ENCODE measurements at regions not wholly inside any gene's neighbourhood (a gene's known extent, or its start where the extent isn't known, plus 50 kb on each side); places are given as distances from the start of the nearest gene placed in this dataset.
"Not testable (repeated sequence)": the region's sequence is repeated elsewhere in the genome, so short reads cannot be mapped to it uniquely, and the experiment has no call there.

DNA sequence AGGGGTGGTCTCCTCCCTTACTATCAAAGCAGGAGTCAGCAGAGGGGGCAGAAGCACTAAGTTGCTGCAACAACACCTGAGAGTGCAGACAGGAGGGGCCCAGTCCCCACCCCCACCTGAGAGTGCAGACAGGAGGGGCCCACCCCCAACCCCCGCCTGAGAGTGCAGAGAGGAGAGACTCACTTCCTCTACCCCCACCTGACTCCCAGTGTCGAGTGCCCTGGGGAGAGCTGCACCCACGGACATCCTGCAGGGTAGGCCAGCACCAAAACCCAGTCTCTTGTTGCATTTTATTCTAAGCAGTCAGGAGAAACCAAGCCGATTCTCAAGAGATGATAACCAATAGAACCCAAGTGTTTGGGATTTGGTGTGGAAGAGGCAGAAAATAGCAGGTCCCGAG, 78.4 kb downstream of the NAPG start:
- TF ChIP-seq POLR2A (IDR thresholded peaks at IDR 0.05) = no peak
- H3K4me1 ChIP-seq = no peaks in the 10 kb centered on the region
- H3K36me3 ChIP-seq = no peaks in the 10 kb centered on the region
- in situ Hi-C loops (cut with MboI; ENCODE audit: low pct_ligation_motif_present in 1 of 4, low pct_unique_long_range_greater_than_20kb in 1 of 4, low sequenced_read_pairs in 3 of 4) (loop anchor here in 3 of 4 donors (10.0 to 25.0 kb wide), 3 partner anchors 1608 to 1633 kb away; no protein-coding TSS in a partner anchor), intact Hi-C loops (cut with DNase I; ENCODE audit: low total_unique reads) (no loop called here)
- no peak for DNase-seq
- no peaks in the 10 kb centered on the region for H3K9me3 ChIP-seq
- no peaks in the 10 kb centered on the region for H3K27me3 ChIP-seq
- 77 to 82% methylated on average over 2 to 5 of the region's 5 CpGs for WGBS, 2 donors (ENCODE audit: low coverage in 1 of 2)
- H3K27ac ChIP-seq = no peak overlapping the region
- no peak overlapping the region for H3K4me3 ChIP-seq

DNA sequence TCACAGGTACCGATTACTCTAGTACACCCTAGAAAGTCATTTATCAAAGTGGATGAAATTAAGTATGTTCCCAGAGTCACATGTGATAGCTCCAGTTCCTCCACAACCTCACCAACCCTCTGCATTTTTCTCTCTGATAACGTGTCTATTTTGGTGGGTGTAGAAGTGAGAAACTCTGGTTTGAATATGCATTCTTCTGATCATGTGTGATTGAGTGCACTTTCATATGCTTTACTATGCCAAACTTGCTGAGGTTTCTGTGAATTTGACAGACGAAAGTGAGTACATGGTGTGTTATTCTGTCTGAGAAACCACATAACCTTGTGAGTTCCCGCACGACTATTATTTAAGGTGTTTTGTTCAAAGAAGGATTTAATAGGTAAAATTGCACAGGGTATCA, 81.1 kb downstream of the NAPG start:
- in situ Hi-C loops (cut with MboI; ENCODE audit: low pct_ligation_motif_present in 1 of 4, low pct_unique_long_range_greater_than_20kb in 1 of 4, low sequenced_read_pairs in 3 of 4) = loop anchor here (5.0 to 25.0 kb wide), 4 partner anchors 1605 to 1630 kb away; no protein-coding TSS in a partner anchor
- 62 to 71% methylated on average over 1 to 5 of the region's 5 CpGs for WGBS, 2 donors (ENCODE audit: low coverage in 1 of 2)
- H3K27ac ChIP-seq; H3K4me3 ChIP-seq; H3K9me3 ChIP-seq; H3K36me3 ChIP-seq; H3K27me3 ChIP-seq; DNase-seq; intact Hi-C loops (cut with DNase I; ENCODE audit: low total_unique reads); H3K4me1 ChIP-seq: not testable (repeated sequence)

GRCh38 chr18:10607332-10608248, 81.8 kb downstream of the NAPG start:
- DNase-seq; intact Hi-C loops (cut with DNase I; ENCODE audit: low total_unique reads); H3K9me3 ChIP-seq; H3K4me1 ChIP-seq; H3K4me3 ChIP-seq; H3K36me3 ChIP-seq; H3K27ac ChIP-seq; H3K27me3 ChIP-seq: not testable (repeated sequence)
- in situ Hi-C loops (cut with MboI; ENCODE audit: low pct_ligation_motif_present in 1 of 4, low pct_unique_long_range_greater_than_20kb in 1 of 4, low sequenced_read_pairs in 3 of 4) = loop anchor here (5.0 to 25.0 kb wide), 4 partner anchors 1605 to 1630 kb away; no protein-coding TSS in a partner anchor
- 90% methylated on average over 29 of the region's 38 CpGs; no CpG with 5 or more reads in 1 of the 2 donors for whole genome bisulfite sequencing, 2 donors (ENCODE audit: low coverage in 1 of 2)

- not testable (repeated sequence) for H3K4me3 ChIP-seq
Observed at GRCh38 chr18:10608450-10608849, 82.6 kb downstream of the NAPG start.

GRCh38 chr18:10609046-10609445, 83.2 kb downstream of the NAPG start:
- H3K36me3 ChIP-seq; intact Hi-C loops (cut with DNase I; ENCODE audit: low total_unique reads); H3K27me3 ChIP-seq; DNase-seq; H3K4me1 ChIP-seq; H3K4me3 ChIP-seq; H3K27ac ChIP-seq; H3K9me3 ChIP-seq: not testable (repeated sequence)
- in situ Hi-C loops (cut with MboI; ENCODE audit: low pct_ligation_motif_present in 1 of 4, low pct_unique_long_range_greater_than_20kb in 1 of 4, low sequenced_read_pairs in 3 of 4) = loop anchor here (5.0 to 25.0 kb wide), 4 partner anchors 1603 to 1628 kb away; no protein-coding TSS in a partner anchor
- 75% methylated on average over 3 of the region's 4 CpGs; no CpG with 5 or more reads in 1 of the 2 donors for WGBS, 2 donors (ENCODE audit: low coverage in 1 of 2)

More at GRCh38 chr18:10608450-10608849, 82.6 kb downstream of the NAPG start:
- DNase-seq; intact Hi-C loops (cut with DNase I; ENCODE audit: low total_unique reads); H3K27ac ChIP-seq; H3K27me3 ChIP-seq; H3K4me1 ChIP-seq; H3K36me3 ChIP-seq; H3K9me3 ChIP-seq: not testable (repeated sequence)
- in situ Hi-C loops (cut with MboI; ENCODE audit: low pct_ligation_motif_present in 1 of 4, low pct_unique_long_range_greater_than_20kb in 1 of 4, low sequenced_read_pairs in 3 of 4) = loop anchor here (5.0 to 25.0 kb wide), 4 partner anchors 1604 to 1629 kb away; no protein-coding TSS in a partner anchor
- 42% methylated on average over 3 of the region's 3 CpGs; no CpG with 5 or more reads in 1 of the 2 donors for WGBS, 2 donors (ENCODE audit: low coverage in 1 of 2)

DNA sequence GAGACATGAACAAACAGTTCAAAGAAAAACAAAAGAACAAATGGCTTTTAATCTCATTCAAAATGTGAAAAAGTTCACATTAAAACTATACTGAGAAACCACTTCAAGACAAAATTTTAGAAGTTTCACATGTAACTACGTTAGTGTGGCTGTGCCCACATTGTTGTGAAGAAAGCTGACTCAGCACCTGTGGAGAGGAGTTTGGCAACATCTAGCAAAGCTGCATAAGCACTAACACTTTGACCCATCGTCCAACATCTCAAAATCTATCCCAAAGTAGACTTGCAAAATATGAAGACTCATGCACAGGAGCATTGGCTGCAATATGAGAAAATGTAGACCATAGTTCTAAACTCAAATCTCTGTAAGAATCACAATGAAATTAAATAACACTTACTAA, 87.4 kb downstream of the NAPG start:
- in situ Hi-C loops (cut with MboI; ENCODE audit: low pct_ligation_motif_present in 1 of 4, low pct_unique_long_range_greater_than_20kb in 1 of 4, low sequenced_read_pairs in 3 of 4) = loop anchor here in 2 of 4 donors (25.0 kb wide), 2 partner anchors 1599 to 1624 kb away; no protein-coding TSS in a partner anchor
- H3K4me1 ChIP-seq; H3K9me3 ChIP-seq; H3K27me3 ChIP-seq; H3K27ac ChIP-seq; DNase-seq; H3K4me3 ChIP-seq; H3K36me3 ChIP-seq; intact Hi-C loops (cut with DNase I; ENCODE audit: low total_unique reads): not testable (repeated sequence)
- WGBS, 2 donors (ENCODE audit: low coverage in 1 of 2) = 50% methylated on average over 1 of the region's 2 CpGs; no CpG with 5 or more reads in 1 of the 2 donors

DNA sequence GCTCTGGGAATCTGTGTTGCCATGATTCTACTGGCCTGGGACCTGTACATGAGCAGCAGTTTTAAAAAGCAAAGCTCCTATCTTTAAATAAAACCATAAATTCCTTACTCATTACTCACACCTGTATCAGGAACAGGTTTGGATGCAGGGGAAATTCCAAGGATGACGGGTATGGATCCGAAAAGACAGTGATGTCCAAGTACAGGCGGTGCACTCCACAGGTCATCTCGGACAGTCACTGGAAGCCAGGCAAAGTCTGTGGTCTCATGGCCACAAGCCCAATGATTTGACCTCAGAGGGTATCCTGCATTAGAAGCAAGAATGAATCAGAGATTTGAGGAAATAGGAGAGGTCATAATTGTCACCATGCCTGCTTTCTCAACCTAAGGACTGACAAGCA, 90.9 kb downstream of the NAPG start:
- 82% methylated on average over 4 of the region's 4 CpGs; no CpG with 5 or more reads in 1 of the 2 donors for WGBS, 2 donors (ENCODE audit: low coverage in 1 of 2)
- intact Hi-C loops (cut with DNase I; ENCODE audit: low total_unique reads); H3K27ac ChIP-seq; H3K36me3 ChIP-seq; H3K9me3 ChIP-seq; H3K27me3 ChIP-seq; H3K4me1 ChIP-seq; H3K4me3 ChIP-seq; DNase-seq: not testable (repeated sequence)
- in situ Hi-C loops (cut with MboI; ENCODE audit: low pct_ligation_motif_present in 1 of 4, low pct_unique_long_range_greater_than_20kb in 1 of 4, low sequenced_read_pairs in 3 of 4) = loop anchor here in 2 of 4 donors (25.0 kb wide), 2 partner anchors 1596 to 1621 kb away; no protein-coding TSS in a partner anchor

DNA sequence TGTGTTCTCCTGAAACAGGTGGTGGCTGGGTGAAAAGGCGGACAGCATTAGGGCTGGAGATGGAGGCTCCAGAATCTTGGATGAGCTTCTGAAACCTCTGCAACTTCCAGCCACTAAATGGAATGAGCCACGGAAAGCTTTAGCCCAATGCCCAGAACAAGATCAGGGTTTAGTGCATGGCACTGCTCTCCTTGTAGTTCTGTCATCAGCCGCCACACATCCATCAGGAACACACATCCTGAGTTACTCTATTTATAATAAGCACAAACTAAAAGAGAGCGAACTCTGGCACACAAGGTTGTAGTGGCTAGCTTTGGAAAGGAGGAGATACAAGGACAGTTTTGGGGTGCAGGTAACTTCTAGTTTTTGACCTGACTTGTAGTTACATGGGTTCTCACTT, 93.0 kb downstream of the NAPG start:
- H3K4me1 ChIP-seq; H3K27me3 ChIP-seq; H3K4me3 ChIP-seq; DNase-seq; H3K36me3 ChIP-seq; H3K9me3 ChIP-seq; intact Hi-C loops (cut with DNase I; ENCODE audit: low total_unique reads); H3K27ac ChIP-seq: not testable (repeated sequence)
- WGBS, 2 donors (ENCODE audit: low coverage in 1 of 2) = 90% methylated on average over 2 of the region's 4 CpGs; no CpG with 5 or more reads in 1 of the 2 donors
- in situ Hi-C loops (cut with MboI; ENCODE audit: low pct_ligation_motif_present in 1 of 4, low pct_unique_long_range_greater_than_20kb in 1 of 4, low sequenced_read_pairs in 3 of 4) = loop anchor here in 2 of 4 donors (25.0 kb wide), 2 partner anchors 1594 to 1619 kb away; no protein-coding TSS in a partner anchor

GRCh38 chr18:10619280-10619679, 93.5 kb downstream of the NAPG start:
- H3K36me3 ChIP-seq; H3K4me1 ChIP-seq; DNase-seq; H3K27me3 ChIP-seq; H3K4me3 ChIP-seq; H3K27ac ChIP-seq; intact Hi-C loops (cut with DNase I; ENCODE audit: low total_unique reads); H3K9me3 ChIP-seq: not testable (repeated sequence)
- WGBS, 2 donors (ENCODE audit: low coverage in 1 of 2) = 78% methylated on average over 2 of the region's 2 CpGs; no CpG with 5 or more reads in 1 of the 2 donors
- in situ Hi-C loops (cut with MboI; ENCODE audit: low pct_ligation_motif_present in 1 of 4, low pct_unique_long_range_greater_than_20kb in 1 of 4, low sequenced_read_pairs in 3 of 4) = loop anchor here in 2 of 4 donors (25.0 kb wide), 2 partner anchors 1593 to 1618 kb away; no protein-coding TSS in a partner anchor

DNA sequence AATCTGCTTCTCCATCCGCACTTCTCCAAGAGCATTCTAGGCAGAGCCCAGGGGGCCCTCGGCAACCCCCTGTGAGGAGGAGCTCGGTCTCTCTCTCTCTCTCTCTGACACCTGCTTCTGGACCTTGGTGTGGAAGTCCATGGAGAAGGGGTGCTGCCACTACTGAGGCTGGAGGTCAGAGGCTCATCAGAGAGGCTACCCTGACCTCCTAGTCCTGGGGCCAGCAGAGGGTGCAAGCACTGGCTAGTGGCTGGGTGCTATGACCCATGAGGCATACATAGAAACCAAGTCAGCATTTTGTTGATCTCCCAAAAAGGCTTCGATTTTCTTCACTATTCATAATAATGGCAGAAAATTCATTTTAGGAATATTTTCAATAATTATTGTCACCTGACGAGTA, 94.0 kb downstream of the NAPG start:
- WGBS, 2 donors (ENCODE audit: low coverage in 1 of 2) = 86 to 89% methylated on average over 3 to 5 of the region's 5 CpGs
- H3K36me3 ChIP-seq; H3K4me3 ChIP-seq; H3K9me3 ChIP-seq; DNase-seq; H3K27ac ChIP-seq; H3K27me3 ChIP-seq; H3K4me1 ChIP-seq; intact Hi-C loops (cut with DNase I; ENCODE audit: low total_unique reads): not testable (repeated sequence)
- in situ Hi-C loops (cut with MboI; ENCODE audit: low pct_ligation_motif_present in 1 of 4, low pct_unique_long_range_greater_than_20kb in 1 of 4, low sequenced_read_pairs in 3 of 4) = loop anchor here in 3 of 4 donors (5.0 to 25.0 kb wide), 3 partner anchors 1592 to 1617 kb away; no protein-coding TSS in a partner anchor

Measured in transverse colon (tissue), 4 donors.